GM18519 (cell line): ENCODE measurements at regions not wholly inside any gene's neighbourhood (a gene's known extent, or its start where the extent isn't known, plus 50 kb on each side); places are given as distances from the start of the nearest gene placed in this dataset.

Experiments used
- ATAC-seq: cut with Tn5 transposase; IDR thresholded peaks from one replicate; pipeline ENCODE4 v1.9.1; 2021; ENCODE audit warnings: mild to moderate bottlenecking, moderate library complexity; ENCODE audit not compliant: unreplicated experiment, low FRiP score

GRCh38 chr12:13603953-13604352 is 377.4 kb downstream of the GRIN2B start:
- no peak for ATAC-seq

- no peak for ATAC-seq
Observed at GRCh38 chr12:13602172-13602571, 379.2 kb downstream of the GRIN2B start.

GRCh38 chr12:13599176-13599575 is 382.2 kb downstream of the GRIN2B start:
- ATAC-seq, result no peak

- ATAC-seq, result no peak
Observed at GRCh38 chr12:13597837-13598236, 383.6 kb downstream of the GRIN2B start.

GRCh38 chr12:13597166-13597565 is 384.2 kb downstream of the GRIN2B start:
- no peak for ATAC-seq

GRCh38 chr12:13596714-13597113 is 384.7 kb downstream of the GRIN2B start:
- no peak for ATAC-seq

- ATAC-seq, result no peak
Observed at GRCh38 chr12:13595536-13596443, 385.6 kb downstream of the GRIN2B start.

- no peak for ATAC-seq
Observed at GRCh38 chr12:13594731-13595514, 386.5 kb downstream of the GRIN2B start.

- no peak for ATAC-seq
Observed at GRCh38 chr12:13592063-13592942, 389.1 kb downstream of the GRIN2B start.

- ATAC-seq, result no peak
Observed at GRCh38 chr12:13591488-13591887, 389.9 kb downstream of the GRIN2B start.

- no peak for ATAC-seq
Observed at GRCh38 chr12:13591059-13591458, 390.3 kb downstream of the GRIN2B start.

- no peak for ATAC-seq
Observed at GRCh38 chr12:13588574-13588973, 392.0 kb downstream of the EMP1 start.

GRCh38 chr12:13587721-13588390 is 391.3 kb downstream of the EMP1 start:
- no peak for ATAC-seq

- no peak for ATAC-seq
Observed at GRCh38 chr12:13586361-13586760, 389.8 kb downstream of the EMP1 start.

GRCh38 chr12:13584541-13584940 is 388.0 kb downstream of the EMP1 start:
- no peak for ATAC-seq

- ATAC-seq, result no peak
Observed at GRCh38 chr12:13583630-13584029, 387.1 kb downstream of the EMP1 start.

GRCh38 chr12:13582421-13582820 is 385.9 kb downstream of the EMP1 start:
- no peak for ATAC-seq

- ATAC-seq, result no peak
Observed at GRCh38 chr12:13581031-13581430, 384.5 kb downstream of the EMP1 start.

- no peak for ATAC-seq
Observed at GRCh38 chr12:13580206-13580605, 383.7 kb downstream of the EMP1 start.

- no peak for ATAC-seq
Observed at GRCh38 chr12:13576935-13577500, 380.5 kb downstream of the EMP1 start.
